ENCODE measurements at regions not wholly inside any gene's neighbourhood (a gene's known extent, or its start where the extent isn't known, plus 50 kb on each side); places are given as distances from the start of the nearest gene placed in this dataset.

DNA sequence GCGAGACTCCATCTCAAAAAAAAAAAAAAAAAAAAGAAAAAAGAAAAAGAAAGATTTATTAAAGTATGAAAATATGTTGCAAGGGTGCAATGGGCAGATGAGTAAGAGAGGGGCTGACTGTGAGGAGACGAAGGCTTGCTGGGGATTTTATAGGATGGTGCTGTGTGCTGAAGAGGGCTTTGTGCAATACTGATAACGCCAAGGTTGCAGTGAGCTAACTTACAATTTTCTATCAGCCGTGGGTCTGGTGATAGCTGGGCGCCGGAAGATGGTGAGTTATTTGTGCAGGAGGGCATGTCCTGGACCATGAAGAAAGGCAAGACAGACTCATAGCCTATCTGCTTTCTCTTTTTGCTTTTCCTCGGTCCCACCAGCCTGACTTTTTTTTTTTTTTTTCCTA lies 281.1 kb downstream of the MAP2K6 start:
- TF ChIP-seq, protein P1, sequence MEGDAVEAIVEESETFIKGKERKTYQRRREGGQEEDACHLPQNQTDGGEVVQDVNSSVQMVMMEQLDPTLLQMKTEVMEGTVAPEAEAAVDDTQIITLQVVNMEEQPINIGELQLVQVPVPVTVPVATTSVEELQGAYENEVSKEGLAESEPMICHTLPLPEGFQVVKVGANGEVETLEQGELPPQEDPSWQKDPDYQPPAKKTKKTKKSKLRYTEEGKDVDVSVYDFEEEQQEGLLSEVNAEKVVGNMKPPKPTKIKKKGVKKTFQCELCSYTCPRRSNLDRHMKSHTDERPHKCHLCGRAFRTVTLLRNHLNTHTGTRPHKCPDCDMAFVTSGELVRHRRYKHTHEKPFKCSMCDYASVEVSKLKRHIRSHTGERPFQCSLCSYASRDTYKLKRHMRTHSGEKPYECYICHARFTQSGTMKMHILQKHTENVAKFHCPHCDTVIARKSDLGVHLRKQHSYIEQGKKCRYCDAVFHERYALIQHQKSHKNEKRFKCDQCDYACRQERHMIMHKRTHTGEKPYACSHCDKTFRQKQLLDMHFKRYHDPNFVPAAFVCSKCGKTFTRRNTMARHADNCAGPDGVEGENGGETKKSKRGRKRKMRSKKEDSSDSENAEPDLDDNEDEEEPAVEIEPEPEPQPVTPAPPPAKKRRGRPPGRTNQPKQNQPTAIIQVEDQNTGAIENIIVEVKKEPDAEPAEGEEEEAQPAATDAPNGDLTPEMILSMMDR (IDR thresholded peaks at IDR 0.05 in 8 of 11, conservative IDR thresholded peaks at IDR 0.05 in 3 of 11): no peak
- no peak for TF ChIP-seq POLR2AphosphoS5 (IDR thresholded peaks at IDR 0.05)
